OCI-LY1 (cell line): ENCODE measurements at regions not wholly inside any gene's neighbourhood (a gene's known extent, or its start where the extent isn't known, plus 50 kb on each side); places are given as distances from the start of the nearest gene placed in this dataset.

ENCODE experiments used
- EZH2 ChIP-seq: fragments of 200-600 bp; sonication (generic), shearing (Covaris generic); IDR thresholded peaks from 2 replicates; pipeline ENCODE4 v1.8.0; 2017; ENCODE audit warnings: borderline replicate concordance, mixed run types, mild to moderate bottlenecking, antibody characterized with exemption, low read length, moderate library complexity, mixed read lengths
- TF ChIP-seq, protein P1 (sequence below): fragments of 200-600 bp; sonication (generic), shearing (Covaris generic); IDR thresholded peaks from 2 replicates; pipeline ENCODE4 v1.5.1; 2017; ENCODE audit warnings: mild to moderate bottlenecking, antibody characterized with exemption, low read length, moderate library complexity, mixed read lengths

GRCh38 chr21:15444118-15444960, 285.4 kb upstream of the USP25 start:
- TF ChIP-seq, protein P1, sequence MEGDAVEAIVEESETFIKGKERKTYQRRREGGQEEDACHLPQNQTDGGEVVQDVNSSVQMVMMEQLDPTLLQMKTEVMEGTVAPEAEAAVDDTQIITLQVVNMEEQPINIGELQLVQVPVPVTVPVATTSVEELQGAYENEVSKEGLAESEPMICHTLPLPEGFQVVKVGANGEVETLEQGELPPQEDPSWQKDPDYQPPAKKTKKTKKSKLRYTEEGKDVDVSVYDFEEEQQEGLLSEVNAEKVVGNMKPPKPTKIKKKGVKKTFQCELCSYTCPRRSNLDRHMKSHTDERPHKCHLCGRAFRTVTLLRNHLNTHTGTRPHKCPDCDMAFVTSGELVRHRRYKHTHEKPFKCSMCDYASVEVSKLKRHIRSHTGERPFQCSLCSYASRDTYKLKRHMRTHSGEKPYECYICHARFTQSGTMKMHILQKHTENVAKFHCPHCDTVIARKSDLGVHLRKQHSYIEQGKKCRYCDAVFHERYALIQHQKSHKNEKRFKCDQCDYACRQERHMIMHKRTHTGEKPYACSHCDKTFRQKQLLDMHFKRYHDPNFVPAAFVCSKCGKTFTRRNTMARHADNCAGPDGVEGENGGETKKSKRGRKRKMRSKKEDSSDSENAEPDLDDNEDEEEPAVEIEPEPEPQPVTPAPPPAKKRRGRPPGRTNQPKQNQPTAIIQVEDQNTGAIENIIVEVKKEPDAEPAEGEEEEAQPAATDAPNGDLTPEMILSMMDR, result no peak
- TF ChIP-seq EZH2, result no peak
